WTC11 (cell line): ENCODE measurements at regions not wholly inside any gene's neighbourhood (a gene's known extent, or its start where the extent isn't known, plus 50 kb on each side); places are given as distances from the start of the nearest gene placed in this dataset.

Experiments
- CREB1 ChIP-seq: sonication (generic); formaldehyde crosslinking; IDR thresholded peaks from 2 replicates; pipeline ENCODE4 v1.8.0; 2023; ENCODE audit warnings: mild to moderate bottlenecking, missing genetic modification reagents
- CREM ChIP-seq: sonication (generic); formaldehyde crosslinking; IDR thresholded peaks from 2 replicates; pipeline ENCODE4 v1.8.1; 2022; ENCODE audit warnings: mild to moderate bottlenecking, missing genetic modification reagents, moderate library complexity
- KAT7 ChIP-seq: sonication (generic); formaldehyde crosslinking; IDR thresholded peaks from 2 replicates; pipeline ENCODE4 v1.8.1; 2023; ENCODE audit warnings: missing genetic modification reagents, mild to moderate bottlenecking, borderline replicate concordance
- RELA ChIP-seq: sonication (generic); formaldehyde crosslinking; IDR thresholded peaks from 2 replicates; pipeline ENCODE4 v1.8.1; 2022; ENCODE audit warnings: missing genetic modification reagents, mild to moderate bottlenecking, borderline replicate concordance
- TEAD4 ChIP-seq: sonication (generic); formaldehyde crosslinking; IDR thresholded peaks from 2 replicates; pipeline ENCODE4 v1.8.0; 2022; ENCODE audit warnings: mild to moderate bottlenecking, missing genetic modification reagents
- USF2 ChIP-seq: sonication (generic); formaldehyde crosslinking; IDR thresholded peaks from 2 replicates; pipeline ENCODE4 v1.8.1; 2023; ENCODE audit warnings: mild to moderate bottlenecking, missing genetic modification reagents, moderate library complexity
- ZNF138 ChIP-seq: sonication (generic); formaldehyde crosslinking; conservative IDR thresholded peaks from 2 replicates; pipeline ENCODE4 v1.8.1; 2022; ENCODE audit warnings: mild to moderate bottlenecking, moderate library complexity, missing genetic modification reagents
- ZNF317 ChIP-seq: sonication (generic); formaldehyde crosslinking; IDR thresholded peaks from 2 replicates; pipeline ENCODE4 v1.8.1; 2023; ENCODE audit warnings: low read depth, mild to moderate bottlenecking, moderate library complexity, missing genetic modification reagents, borderline replicate concordance
- ZNF396 ChIP-seq: fragments of 250-450 bp; sonication (Bioruptor Pico); IDR thresholded peaks from 2 replicates; pipeline ENCODE4 v1.8.0; 2021; ENCODE audit warnings: mild to moderate bottlenecking, moderate library complexity, borderline replicate concordance
- ZNF532 ChIP-seq: fragments of 250-450 bp; sonication (Bioruptor Pico); IDR thresholded peaks from 2 replicates; pipeline ENCODE4 v1.9.0; 2021; ENCODE audit warnings: mild to moderate bottlenecking, borderline replicate concordance
- TF ChIP-seq, protein P1 (sequence below): fragments of 200-600 bp; IDR thresholded peaks from 2 replicates; pipeline ENCODE4 v1.8.0; 2022; ENCODE audit warnings: antibody characterized with exemption

GRCh38 chr12:89213139-89213538, 139.2 kb downstream of the DUSP6 start:
- TF ChIP-seq, protein P1, sequence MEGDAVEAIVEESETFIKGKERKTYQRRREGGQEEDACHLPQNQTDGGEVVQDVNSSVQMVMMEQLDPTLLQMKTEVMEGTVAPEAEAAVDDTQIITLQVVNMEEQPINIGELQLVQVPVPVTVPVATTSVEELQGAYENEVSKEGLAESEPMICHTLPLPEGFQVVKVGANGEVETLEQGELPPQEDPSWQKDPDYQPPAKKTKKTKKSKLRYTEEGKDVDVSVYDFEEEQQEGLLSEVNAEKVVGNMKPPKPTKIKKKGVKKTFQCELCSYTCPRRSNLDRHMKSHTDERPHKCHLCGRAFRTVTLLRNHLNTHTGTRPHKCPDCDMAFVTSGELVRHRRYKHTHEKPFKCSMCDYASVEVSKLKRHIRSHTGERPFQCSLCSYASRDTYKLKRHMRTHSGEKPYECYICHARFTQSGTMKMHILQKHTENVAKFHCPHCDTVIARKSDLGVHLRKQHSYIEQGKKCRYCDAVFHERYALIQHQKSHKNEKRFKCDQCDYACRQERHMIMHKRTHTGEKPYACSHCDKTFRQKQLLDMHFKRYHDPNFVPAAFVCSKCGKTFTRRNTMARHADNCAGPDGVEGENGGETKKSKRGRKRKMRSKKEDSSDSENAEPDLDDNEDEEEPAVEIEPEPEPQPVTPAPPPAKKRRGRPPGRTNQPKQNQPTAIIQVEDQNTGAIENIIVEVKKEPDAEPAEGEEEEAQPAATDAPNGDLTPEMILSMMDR: no peak
- TF ChIP-seq KAT7 (CRISPR knock-in tag) (no peak), ZNF317 (CRISPR knock-in tag) (no peak), ZNF138 (no peak), TEAD4 (CRISPR knock-in tag) (no peak), CREB1 (CRISPR knock-in tag) (no peak), CREM (no peak), RELA (CRISPR knock-in tag) (no peak), ZNF532 (CRISPR knock-in tag) (no peak), ZNF396 (CRISPR knock-in tag) (no peak), USF2 (no peak)
